HG03175 (cell line): ENCODE measurements at regions not wholly inside any gene's neighbourhood (a gene's known extent, or its start where the extent isn't known, plus 50 kb on each side); places are given as distances from the start of the nearest gene placed in this dataset.
"Not testable (repeated sequence)": the region's sequence is repeated elsewhere in the genome, so short reads cannot be mapped to it uniquely, and the experiment has no call there.

Experiments
- ATAC-seq: cut with Tn5 transposase; IDR thresholded peaks from one replicate; pipeline ENCODE4 v1.9.1; 2021; ENCODE audit warnings: mild to moderate bottlenecking, moderate library complexity; ENCODE audit not compliant: unreplicated experiment

GRCh38 chr5:152523964-152524363 is 118.9 kb upstream of the NMUR2 start:
- ATAC-seq, result no peak

GRCh38 chr5:152527358-152528052 is 122.4 kb upstream of the NMUR2 start:
- ATAC-seq, result peak; percentile 72

- ATAC-seq, result no peak
These were observed 124.4 kb upstream of the NMUR2 start for GRCh38 chr5:152529440-152529839.

DNA sequence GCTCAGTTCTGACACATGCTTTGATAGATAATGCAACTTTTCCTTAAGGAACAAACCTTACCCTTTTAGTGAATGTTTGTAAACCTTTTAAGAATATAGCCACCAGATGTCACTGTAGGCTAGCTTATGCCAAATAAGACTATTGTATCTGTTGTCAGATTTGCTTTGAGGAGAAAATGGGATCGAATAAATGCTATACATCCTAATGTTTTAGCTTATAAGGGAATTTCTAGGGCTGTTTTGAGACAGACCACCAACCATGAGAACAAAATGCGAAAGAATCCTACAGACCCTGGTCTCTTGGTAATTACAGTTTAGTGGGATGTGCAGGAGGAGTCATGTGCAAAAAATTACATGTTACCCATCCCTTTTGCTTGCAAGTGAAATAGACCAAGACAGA is 127.6 kb upstream of the NMUR2 start:
- no peak for ATAC-seq

- no peak for ATAC-seq
These were observed 129.6 kb upstream of the NMUR2 start for GRCh38 chr5:152534641-152535040.

- ATAC-seq, result no peak
These were observed 137.7 kb upstream of the NMUR2 start for GRCh38 chr5:152542741-152543140.

DNA sequence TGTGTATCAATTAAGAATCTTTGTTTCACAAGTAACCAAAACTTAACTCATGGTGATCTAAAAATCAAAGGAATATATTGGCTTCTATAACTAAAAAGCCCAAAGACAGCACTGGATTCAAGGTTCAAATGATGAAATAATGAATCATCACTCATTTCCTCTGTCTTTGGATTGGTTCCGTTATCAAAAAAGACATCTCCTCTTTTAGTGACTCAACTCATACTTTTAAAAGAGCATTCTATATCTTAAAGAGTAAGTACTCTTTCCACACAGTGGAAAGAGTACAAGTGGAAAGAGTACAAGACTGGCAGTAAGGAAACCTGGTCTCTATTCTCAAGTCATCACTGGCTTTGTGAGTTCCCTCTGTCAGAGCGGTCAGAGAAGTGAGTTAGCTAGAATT is 141.4 kb upstream of the NMUR2 start:
- ATAC-seq, result no peak

DNA sequence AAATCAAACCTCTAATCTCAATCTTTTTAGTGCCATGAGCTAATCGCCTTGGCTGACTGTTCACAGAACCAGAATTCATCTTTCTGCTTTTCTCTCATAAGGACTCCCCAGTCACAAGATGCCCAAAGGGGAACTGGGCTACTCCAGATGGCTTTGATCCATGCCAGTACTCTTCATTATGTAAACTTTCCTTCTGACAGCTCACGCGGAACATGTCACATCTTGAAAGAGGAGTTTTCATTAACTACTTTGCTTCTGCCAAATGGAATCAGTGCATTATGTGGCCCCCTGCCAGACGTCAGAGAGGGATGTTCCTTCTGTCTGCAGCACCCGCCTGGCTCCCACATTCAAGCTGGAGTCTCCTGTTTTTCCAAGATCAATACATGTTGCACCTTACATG is 142.1 kb upstream of the NMUR2 start:
- no peak for ATAC-seq

- no peak for ATAC-seq
These were observed 144.6 kb upstream of the NMUR2 start for GRCh38 chr5:152549709-152550108.

DNA sequence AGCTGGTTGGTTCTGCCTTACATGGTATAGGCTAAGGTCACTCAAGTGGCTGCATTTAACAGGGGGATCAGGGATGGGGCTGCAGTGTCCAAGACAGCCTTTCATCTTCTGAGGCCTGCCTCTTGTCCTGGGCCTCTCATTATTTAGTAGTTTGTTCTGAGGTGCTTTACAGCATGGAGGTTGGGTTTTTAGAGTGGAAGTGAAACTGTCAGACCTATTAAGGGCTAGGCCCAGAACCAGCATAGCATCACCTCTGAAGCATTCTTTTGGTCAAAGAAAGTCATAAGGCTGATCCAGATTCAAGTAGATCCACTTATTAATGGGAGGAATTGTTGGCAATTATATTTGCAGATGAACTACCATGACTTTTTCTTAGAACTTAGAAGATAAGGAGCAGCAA is 146.0 kb upstream of the NMUR2 start:
- no peak for ATAC-seq

DNA sequence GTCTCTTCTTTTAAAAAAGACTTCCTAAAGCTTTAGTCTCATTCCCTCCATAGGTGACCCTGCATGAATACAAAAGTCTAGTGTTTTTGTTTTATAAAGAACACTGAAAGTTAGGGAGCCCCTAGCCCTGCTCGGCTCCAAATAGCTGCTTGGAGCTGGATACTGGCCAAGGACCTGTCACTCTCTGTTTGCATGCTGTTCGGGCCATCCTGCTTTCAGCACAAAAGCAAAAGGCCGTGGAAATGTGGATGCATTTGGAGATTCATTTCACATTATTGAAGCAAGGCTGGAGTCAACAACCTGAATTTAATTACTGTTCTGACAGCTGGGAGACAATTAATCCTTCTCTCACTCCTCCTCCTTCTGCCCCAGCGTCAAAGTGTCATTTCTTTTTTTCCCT is 151.7 kb upstream of the NMUR2 start:
- ATAC-seq, result no peak

- ATAC-seq, result peak; percentile 80
These were observed 155.5 kb upstream of the NMUR2 start for GRCh38 chr5:152560512-152561137.

GRCh38 chr5:152568016-152568415 is 162.9 kb upstream of the NMUR2 start:
- ATAC-seq, result no peak

DNA sequence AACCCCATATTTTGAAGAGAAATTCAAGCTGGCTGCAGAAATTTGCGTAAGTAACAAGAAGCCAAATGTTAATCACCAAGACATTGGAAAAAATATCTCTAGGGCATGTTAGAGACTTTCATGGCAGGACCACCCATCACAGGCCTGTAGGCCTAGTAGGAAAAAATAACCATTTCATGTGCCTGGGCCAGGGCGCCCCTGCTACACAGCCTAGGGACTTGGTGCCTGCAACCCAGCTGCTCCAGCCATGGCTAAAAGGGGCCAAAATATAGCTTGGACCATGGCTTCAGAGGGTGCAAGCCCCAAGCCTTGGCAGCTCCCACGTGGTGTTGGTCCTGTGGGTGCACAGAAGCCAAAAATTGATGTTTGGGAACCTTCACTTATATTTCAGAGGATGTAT is 167.7 kb upstream of the NMUR2 start:
- no peak for ATAC-seq

GRCh38 chr5:152584103-152584502 is 179.0 kb upstream of the NMUR2 start:
- no peak for ATAC-seq

GRCh38 chr5:152592416-152592815 is 187.3 kb upstream of the NMUR2 start:
- no peak for ATAC-seq

- ATAC-seq, result no peak
These were observed 188.3 kb upstream of the NMUR2 start for GRCh38 chr5:152593388-152593787.

GRCh38 chr5:152595405-152595804 is 190.3 kb upstream of the NMUR2 start:
- no peak for ATAC-seq

DNA sequence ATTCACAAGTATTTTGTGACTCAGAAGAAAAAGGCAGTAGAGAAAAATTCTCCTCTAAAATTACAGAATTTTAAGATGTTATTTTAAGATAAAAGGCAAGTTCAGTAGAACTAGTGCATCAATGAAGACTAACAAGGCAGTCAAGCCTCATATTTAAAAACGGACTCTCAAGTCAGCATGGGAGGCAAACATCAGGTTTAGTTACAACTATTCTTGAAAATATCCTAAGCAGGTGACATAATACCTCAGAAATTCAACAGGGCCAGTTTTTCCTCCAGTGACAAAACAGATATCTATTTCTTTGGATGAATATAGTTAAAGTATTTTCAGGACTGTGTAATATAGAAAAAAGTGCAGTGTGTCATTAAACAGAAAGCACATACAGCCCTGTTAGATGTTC is 194.0 kb upstream of the NMUR2 start:
- ATAC-seq, result no peak

GRCh38 chr5:152601806-152602732 is 197.0 kb upstream of the NMUR2 start:
- no peak for ATAC-seq

DNA sequence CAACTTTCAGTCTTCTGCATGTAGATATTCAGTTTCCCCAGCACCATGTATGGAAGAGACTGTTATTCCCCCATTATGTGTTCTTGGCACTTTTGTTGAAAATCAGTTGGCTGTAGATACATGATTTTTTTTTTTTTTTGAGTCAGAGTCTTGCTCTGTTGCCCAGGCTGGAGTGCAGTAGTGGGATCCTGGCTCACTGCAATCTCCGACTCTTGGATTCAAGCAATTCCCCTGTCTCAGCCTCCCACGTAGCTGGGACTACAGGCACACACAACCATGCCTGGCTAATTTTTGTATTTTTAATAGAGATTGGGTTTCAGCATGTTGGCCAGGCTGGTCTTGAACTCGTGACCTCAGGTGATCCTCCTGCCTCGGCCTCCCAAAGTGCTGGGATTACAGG is 201.0 kb upstream of the NMUR2 start:
- not testable (repeated sequence) for ATAC-seq
